Panc1 (cell line): ENCODE measurements at regions not wholly inside any gene's neighbourhood (a gene's known extent, or its start where the extent isn't known, plus 50 kb on each side); places are given as distances from the start of the nearest gene placed in this dataset.

ENCODE experiments used
- ATAC-seq: fragments of 200-7000 bp; cut with Tn5 transposase; 2 replicates; pipeline ENCODE4 v1.9.1; 2020; ENCODE audit warnings: mild to moderate bottlenecking, moderate library complexity
- BruUV-seq: library from RNA; stranded (reverse); fragments of 400-500 nt; replicated peaks from 2 replicates; lab custom pipeline; 2021; lab: Mats Ljungman, UMichigan
- CTCF ChIA-PET: fragments of 300-600 bp; sonication (Branson Sonifier 250); formaldehyde crosslinking; loops from one replicate; lab custom pipeline; 2022; ENCODE audit warnings: antibody characterized with exemption; lab: Charles Lee
- POLR2A ChIA-PET: fragments of 300-600 bp; sonication (Branson Sonifier 250); formaldehyde crosslinking; loops from one replicate; lab custom pipeline; 2022; ENCODE audit warnings: antibody characterized with exemption; lab: Charles Lee
- DNase-seq: peaks from one replicate; pipeline ENCODE4 v3.0.0-alpha.2; 2010; ENCODE audit warnings: low read depth, low spot score
- H3K27ac ChIP-seq: 2 replicates; pipeline ENCODE4 v1.5.1; 2011; ENCODE audit warnings: mild to moderate bottlenecking, low read length, inconsistent platforms
- H3K27me3 ChIP-seq: fragments of 200-500 bp; sonication (Bioruptor generic); 2 replicates; pipeline ENCODE4 v1.6.0; 2014; ENCODE audit warnings: low read length, inconsistent platforms; ENCODE audit not compliant: control insufficient read depth, insufficient read depth
- H3K36me3 ChIP-seq: fragments of 200-500 bp; sonication (Bioruptor generic); 2 replicates; pipeline ENCODE4 v1.5.1; 2014; ENCODE audit warnings: inconsistent platforms, mild to moderate bottlenecking, low read length, moderate library complexity; ENCODE audit not compliant: control insufficient read depth, insufficient read depth
- H3K4me1 ChIP-seq: 2 replicates; pipeline ENCODE4 v1.5.1; 2011; ENCODE audit warnings: inconsistent platforms, mild to moderate bottlenecking, low read length, moderate library complexity; ENCODE audit not compliant: control insufficient read depth, insufficient read depth
- H3K4me3 ChIP-seq, 2 experiments: 2 replicates each; pipeline ENCODE4 v1.5.1; 2011 to 2012; ENCODE audit warnings: low read depth in 2 of 2, low read length in 2 of 2, mild to moderate bottlenecking in 2 of 2, inconsistent platforms in 1 of 2, moderate library complexity in 1 of 2
- H3K9me3 ChIP-seq: fragments of 200-500 bp; sonication (Bioruptor generic); 2 replicates; pipeline ENCODE4 v1.5.1; 2014; ENCODE audit warnings: low read depth, mild to moderate bottlenecking, inconsistent platforms, low read length, moderate library complexity; ENCODE audit not compliant: control insufficient read depth, insufficient read depth
- CTCF ChIP-seq: fragments of 450-650 bp; IDR thresholded peaks from 2 replicates; pipeline ENCODE4 v1.5.1; 2017; ENCODE audit warnings: mild to moderate bottlenecking
- POLR2AphosphoS5 ChIP-seq: IDR thresholded peaks from 2 replicates; pipeline ENCODE4 v1.6.1; 2012; ENCODE audit warnings: mild to moderate bottlenecking, low read depth, low read length, moderate library complexity
- REST ChIP-seq, 2 experiments: IDR thresholded peaks; 2 replicates each; pipeline ENCODE4 v1.6.1; 2011 to 2012; ENCODE audit warnings: low read depth in 2 of 2, control low read depth in 1 of 2, low read length in 1 of 2, mild to moderate bottlenecking in 1 of 2, moderate library complexity in 1 of 2; ENCODE audit not compliant: insufficient read depth in 1 of 2
- SIN3A ChIP-seq: IDR thresholded peaks from 2 replicates; pipeline ENCODE4 v1.6.1; 2012; ENCODE audit warnings: low read depth, mild to moderate bottlenecking, low read length, moderate library complexity, borderline replicate concordance; ENCODE audit not compliant: insufficient read depth
- TCF7L2 ChIP-seq: IDR thresholded peaks from 2 replicates; pipeline ENCODE4 v1.6.1; 2011; ENCODE audit warnings: mild to moderate bottlenecking, low read depth, low read length, inconsistent platforms
- in situ Hi-C: cut with HindIII; loops from 2 replicates; pipeline ENCODE4 v1.10.0; 2016; ENCODE audit warnings: low sequenced_read_pairs, low pct_unique_long_range_greater_than_20kb
- intact Hi-C: fragments of 100-400 bp; cut with micrococcal nuclease; formaldehyde crosslinking; loops from one replicate; pipeline ENCODE4 v1.10.0; 2022; ENCODE audit not compliant: unreplicated experiment

- ATAC-seq, result no peak
- Histone ChIP-seq H3K9me3 (no peaks in the 10 kb centered on the region), H3K27me3 (no peaks in the 10 kb centered on the region), H3K4me1 (no peaks in the 10 kb centered on the region), H3K4me3 (no peak overlapping the region), H3K36me3 (no peaks in the 10 kb centered on the region), H3K27ac (no peak overlapping the region)
- no peak for TF ChIP-seq TCF7L2
- TF ChIP-seq POLR2AphosphoS5, result no peak
- TF ChIP-seq SIN3A, result no peak
- TF ChIP-seq CTCF, result no peak
- no peak for TF ChIP-seq REST (IDR thresholded peaks at IDR 0.05; ENCODE audit: insufficient read depth in 1 of 2, low read depth in 2 of 2, low read length in 1 of 2)
- no peak for DNase-seq
- ChIA-PET CTCF (no interaction called here), POLR2A (no interaction called here)
- intact Hi-C loops (no loop called here), in situ Hi-C loops (no loop called here)
- no TSS peak for BruUV-seq
These were observed 104.6 kb downstream of the TEX26 start for GRCh38 chr13:31036731-31037695.

GRCh38 chr13:31035185-31035965, 102.9 kb downstream of the TEX26 start:
- TF ChIP-seq POLR2AphosphoS5 (no peak), REST (IDR thresholded peaks at IDR 0.05; ENCODE audit: insufficient read depth in 1 of 2, low read depth in 2 of 2, low read length in 1 of 2) (no peak), CTCF (no peak), SIN3A (no peak), TCF7L2 (no peak)
- Histone ChIP-seq H3K27me3 (no peaks in the 10 kb centered on the region), H3K27ac (no peak overlapping the region), H3K9me3 (no peaks in the 10 kb centered on the region), H3K4me1 (no peaks in the 10 kb centered on the region), H3K36me3 (no peaks in the 10 kb centered on the region), H3K4me3 (no peak overlapping the region)
- in situ Hi-C loops (no loop called here), intact Hi-C loops (no loop called here)
- ATAC-seq, result no peak
- POLR2A ChIA-PET, result no interaction called here
- CTCF ChIA-PET, result no interaction called here
- BruUV-seq, result no TSS peak
- no peak for DNase-seq
